HEK293 (cell line): ENCODE measurements at regions not wholly inside any gene's neighbourhood (a gene's known extent, or its start where the extent isn't known, plus 50 kb on each side); places are given as distances from the start of the nearest gene placed in this dataset.

ENCODE experiments used
- CTCF ChIA-PET: fragments of 350-600 bp; formaldehyde crosslinking; extraction: SDS; loops from one replicate; lab custom pipeline; 2021; ENCODE audit warnings: antibody characterized with exemption; lab: Yijun Ruan, JAX
- POLR2A ChIA-PET: fragments of 300-600 bp; formaldehyde crosslinking; extraction: SDS; loops from one replicate; lab custom pipeline; 2020; ENCODE audit warnings: antibody characterized with exemption, inconsistent platforms; lab: Yijun Ruan, JAX
- H3K27ac ChIP-seq: fragments of 200-500 bp; sonication (Bioruptor generic); 2 replicates; pipeline ENCODE4 v1.5.1; 2014; ENCODE audit warnings: low read depth, low read length, control low read depth, inconsistent platforms; ENCODE audit errors: extremely low read depth
- H3K36me3 ChIP-seq, 2 experiments: fragments of 200-500 bp in 1 of 2; sonication (Bioruptor generic) in 1 of 2; 1 replicate in 1 of 2; 2 replicates in 1 of 2; pipeline ENCODE4 v1.5.1; 2014 to 2017; ENCODE audit warnings: inconsistent platforms in 2 of 2, low read length in 2 of 2; ENCODE audit not compliant: control insufficient read depth in 2 of 2, insufficient read depth in 1 of 2
- H3K4me1 ChIP-seq: fragments of 200-500 bp; sonication (Bioruptor generic); 2 replicates; pipeline ENCODE4 v1.5.1; 2014; ENCODE audit warnings: mild to moderate bottlenecking, low read length, inconsistent platforms; ENCODE audit not compliant: control insufficient read depth, insufficient read depth
- H3K4me3 ChIP-seq: 2 replicates; pipeline ENCODE4 v1.5.1; 2011; ENCODE audit warnings: low read depth, mild to moderate bottlenecking, control low read depth, low read length, moderate library complexity
- H3K9me3 ChIP-seq: fragments of 200-500 bp; sonication (Bioruptor generic); 2 replicates; pipeline ENCODE4 v1.5.1; 2014; ENCODE audit warnings: low read depth, low read length, inconsistent platforms; ENCODE audit not compliant: control insufficient read depth, insufficient read depth
- EGR2 ChIP-seq: fragments of 450-650 bp; formaldehyde crosslinking; IDR thresholded peaks from 2 replicates; pipeline ENCODE4 v1.5.1; 2016; ENCODE audit warnings: low read depth, missing biosample characterization, missing genetic modification characterization
- GLI4 ChIP-seq: fragments of 450-650 bp; formaldehyde crosslinking; IDR thresholded peaks from 2 replicates; pipeline ENCODE4 v1.5.1; 2016; ENCODE audit warnings: missing biosample characterization, missing genetic modification characterization
- GLIS2 ChIP-seq: fragments of 450-650 bp; formaldehyde crosslinking; IDR thresholded peaks from 2 replicates; pipeline ENCODE4 v1.5.1; 2016; ENCODE audit warnings: missing biosample characterization, missing genetic modification characterization
- KLF10 ChIP-seq: fragments of 450-650 bp; IDR thresholded peaks from 2 replicates; pipeline ENCODE4 v1.5.1; 2018; ENCODE audit warnings: missing biosample characterization, mild to moderate bottlenecking, missing genetic modification characterization
- KLF16 ChIP-seq: fragments of 450-650 bp; formaldehyde crosslinking; IDR thresholded peaks from 2 replicates; pipeline ENCODE4 v1.5.1; 2017; ENCODE audit warnings: missing biosample characterization, missing genetic modification characterization
- KLF8 ChIP-seq: fragments of 450-650 bp; formaldehyde crosslinking; IDR thresholded peaks from 2 replicates; pipeline ENCODE4 v1.5.1; 2016; ENCODE audit warnings: missing biosample characterization, missing genetic modification characterization
- MEIS1 ChIP-seq: sonication (generic); formaldehyde crosslinking; IDR thresholded peaks from 2 replicates; pipeline ENCODE4 v1.8.1; 2022; ENCODE audit warnings: missing genetic modification reagents, mild to moderate bottlenecking, borderline replicate concordance
- ZBTB11 ChIP-seq: fragments of 450-650 bp; formaldehyde crosslinking; conservative IDR thresholded peaks from 2 replicates; pipeline ENCODE4 v1.5.1; 2016; ENCODE audit warnings: low read depth, missing biosample characterization, missing genetic modification characterization
- ZNF112 ChIP-seq: fragments of 450-650 bp; formaldehyde crosslinking; IDR thresholded peaks from 2 replicates; pipeline ENCODE4 v1.5.0; 2017; ENCODE audit warnings: missing biosample characterization, missing genetic modification characterization
- ZNF114 ChIP-seq: fragments of 450-650 bp; formaldehyde crosslinking; IDR thresholded peaks from 2 replicates; pipeline ENCODE4 v1.5.0; 2017; ENCODE audit warnings: missing biosample characterization, missing genetic modification characterization
- ZNF214 ChIP-seq: fragments of 450-650 bp; formaldehyde crosslinking; IDR thresholded peaks from 2 replicates; pipeline ENCODE4 v1.5.1; 2017; ENCODE audit warnings: missing biosample characterization, mild to moderate bottlenecking, missing genetic modification characterization, borderline replicate concordance
- ZNF311 ChIP-seq: fragments of 450-650 bp; formaldehyde crosslinking; IDR thresholded peaks from 2 replicates; pipeline ENCODE4 v1.5.1; 2017; ENCODE audit warnings: missing biosample characterization, missing genetic modification characterization, borderline replicate concordance
- ZNF341 ChIP-seq: fragments of 450-650 bp; formaldehyde crosslinking; IDR thresholded peaks from 2 replicates; pipeline ENCODE4; 2016; ENCODE audit warnings: low read depth, missing biosample characterization, missing genetic modification characterization
- ZNF366 ChIP-seq: fragments of 450-650 bp; formaldehyde crosslinking; conservative IDR thresholded peaks from 2 replicates; pipeline ENCODE4 v1.5.1; 2016; ENCODE audit warnings: missing biosample characterization, missing genetic modification characterization
- ZNF473 ChIP-seq: fragments of 450-650 bp; formaldehyde crosslinking; IDR thresholded peaks from 2 replicates; pipeline ENCODE4 v1.5.1; 2017; ENCODE audit warnings: missing biosample characterization, missing genetic modification characterization
- ZNF747 ChIP-seq: fragments of 450-650 bp; formaldehyde crosslinking; IDR thresholded peaks from 2 replicates; pipeline ENCODE4 v1.5.1; 2016; ENCODE audit warnings: missing biosample characterization, missing genetic modification characterization
- ZNF777 ChIP-seq: fragments of 450-650 bp; formaldehyde crosslinking; IDR thresholded peaks from 2 replicates; pipeline ENCODE4 v1.5.1; 2017; ENCODE audit warnings: missing biosample characterization, missing genetic modification characterization, borderline replicate concordance
- ZNF792 ChIP-seq: fragments of 450-650 bp; formaldehyde crosslinking; IDR thresholded peaks from 2 replicates; pipeline ENCODE4 v1.5.1; 2016; ENCODE audit warnings: missing biosample characterization, missing genetic modification characterization
- ZSCAN30 ChIP-seq: fragments of 450-650 bp; IDR thresholded peaks from 2 replicates; pipeline ENCODE4 v1.5.1; 2018; ENCODE audit warnings: missing biosample characterization, mild to moderate bottlenecking, missing genetic modification characterization, moderate library complexity
- TF ChIP-seq, protein P1 (sequence below): fragments of 450-650 bp; formaldehyde crosslinking; IDR thresholded peaks from 2 replicates; pipeline ENCODE4; 2016; ENCODE audit warnings: missing biosample characterization, missing genetic modification characterization
- TF ChIP-seq, protein P2 (sequence below): fragments of 450-650 bp; formaldehyde crosslinking; IDR thresholded peaks from 2 replicates; pipeline ENCODE4 v1.5.1; 2016; ENCODE audit warnings: missing biosample characterization, missing genetic modification characterization, low read depth

- H3K36me3 ChIP-seq: no peaks in the 10 kb centered on the region
- H3K4me1 ChIP-seq: no peaks in the 10 kb centered on the region
- no peak overlapping the region for H3K27ac ChIP-seq
- H3K9me3 ChIP-seq: no peaks in the 10 kb centered on the region
- POLR2A ChIA-PET: no interaction called here
- TF ChIP-seq ZNF792 (tag by site-specific recombination) (no peak), GLIS2 (tag by site-specific recombination) (no peak), ZNF114 (tag by site-specific recombination) (no peak), KLF16 (tag by site-specific recombination) (no peak), KLF10 (no peak), ZNF473 (no peak), ZNF366 (tag by site-specific recombination) (no peak), ZBTB11 (tag by site-specific recombination) (no peak), ZNF747 (tag by site-specific recombination) (no peak)
- TF ChIP-seq, protein P1, sequence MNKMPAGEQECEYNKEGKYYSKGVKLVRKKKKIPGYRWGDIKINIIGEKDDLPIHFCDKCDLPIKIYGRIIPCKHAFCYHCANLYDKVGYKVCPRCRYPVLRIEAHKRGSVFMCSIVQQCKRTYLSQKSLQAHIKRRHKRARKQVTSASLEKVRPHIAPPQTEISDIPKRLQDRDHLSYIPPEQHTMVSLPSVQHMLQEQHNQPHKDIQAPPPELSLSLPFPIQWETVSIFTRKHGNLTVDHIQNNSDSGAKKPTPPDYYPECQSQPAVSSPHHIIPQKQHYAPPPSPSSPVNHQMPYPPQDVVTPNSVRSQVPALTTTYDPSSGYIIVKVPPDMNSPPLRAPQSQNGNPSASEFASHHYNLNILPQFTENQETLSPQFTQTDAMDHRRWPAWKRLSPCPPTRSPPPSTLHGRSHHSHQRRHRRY: no peak
- CTCF ChIA-PET: no interaction called here
- H3K4me3 ChIP-seq: no peak overlapping the region
Measured at GRCh38 chr1:5771788-5772187, 220.4 kb downstream of the NPHP4 start.

DNA sequence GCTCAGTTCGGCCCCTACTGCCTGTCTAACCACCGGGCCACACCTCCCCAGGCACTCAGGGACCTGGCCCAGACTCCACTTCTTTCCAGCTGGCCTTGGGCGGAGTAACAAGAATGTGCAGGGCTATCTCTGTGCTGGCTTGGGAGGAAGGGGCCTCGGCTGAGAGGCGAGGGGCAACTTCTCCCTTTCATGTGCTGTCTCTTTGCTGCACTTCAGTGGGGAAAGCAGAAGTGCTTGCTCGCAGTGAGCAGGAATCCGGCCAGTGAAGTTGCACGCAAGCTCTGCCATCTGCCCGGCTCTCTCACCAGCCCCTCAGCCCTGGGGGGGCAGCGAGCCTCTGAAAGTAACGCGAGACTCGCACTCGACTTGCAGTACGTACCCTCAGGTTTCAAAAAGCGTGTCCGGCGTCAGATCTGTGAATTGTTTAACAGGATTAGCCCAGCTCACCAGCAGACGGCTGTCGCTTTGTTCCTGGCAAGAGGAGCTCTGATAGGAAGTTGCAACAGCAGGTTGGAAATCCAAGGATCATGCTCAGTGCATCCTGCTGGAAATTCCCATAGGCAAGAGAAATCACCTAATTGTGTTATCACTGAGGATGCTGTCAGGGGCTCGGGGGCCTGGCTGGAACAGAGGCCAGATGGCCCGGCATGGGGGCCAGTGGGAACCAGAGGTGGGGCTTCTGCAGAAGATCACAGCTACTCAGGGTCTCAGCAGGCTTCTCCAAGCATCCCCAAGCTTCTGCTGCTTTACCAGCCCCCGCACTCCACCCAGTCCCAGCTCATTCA, 221.1 kb downstream of the NPHP4 start:
- Histone ChIP-seq H3K4me3 (no peak overlapping the region), H3K4me1 (no peaks in the 10 kb centered on the region), H3K27ac (no peak overlapping the region), H3K36me3 (no peaks in the 10 kb centered on the region), H3K9me3 (no peaks in the 10 kb centered on the region)
- ChIA-PET POLR2A (no interaction called here), CTCF (no interaction called here)
- TF ChIP-seq, protein P2, sequence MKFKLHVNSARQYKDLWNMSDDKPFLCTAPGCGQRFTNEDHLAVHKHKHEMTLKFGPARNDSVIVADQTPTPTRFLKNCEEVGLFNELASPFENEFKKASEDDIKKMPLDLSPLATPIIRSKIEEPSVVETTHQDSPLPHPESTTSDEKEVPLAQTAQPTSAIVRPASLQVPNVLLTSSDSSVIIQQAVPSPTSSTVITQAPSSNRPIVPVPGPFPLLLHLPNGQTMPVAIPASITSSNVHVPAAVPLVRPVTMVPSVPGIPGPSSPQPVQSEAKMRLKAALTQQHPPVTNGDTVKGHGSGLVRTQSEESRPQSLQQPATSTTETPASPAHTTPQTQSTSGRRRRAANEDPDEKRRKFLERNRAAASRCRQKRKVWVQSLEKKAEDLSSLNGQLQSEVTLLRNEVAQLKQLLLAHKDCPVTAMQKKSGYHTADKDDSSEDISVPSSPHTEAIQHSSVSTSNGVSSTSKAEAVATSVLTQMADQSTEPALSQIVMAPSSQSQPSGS (tag by site-specific recombination): no peak
- no peak for TF ChIP-seq ZNF112 (tag by site-specific recombination)
- no peak for TF ChIP-seq ZNF792 (tag by site-specific recombination)
- TF ChIP-seq KLF8: no peak
- TF ChIP-seq ZNF777 (tag by site-specific recombination): no peak
- no peak for TF ChIP-seq MEIS1 (CRISPR knock-in tag)
- TF ChIP-seq, protein P1: no peak
- no peak for TF ChIP-seq ZSCAN30 (tag by site-specific recombination)
- TF ChIP-seq GLI4 (tag by site-specific recombination): no peak
- TF ChIP-seq ZNF311 (tag by site-specific recombination): no peak
- TF ChIP-seq ZNF214 (tag by site-specific recombination): no peak
- no peak for TF ChIP-seq EGR2 (tag by site-specific recombination)
- no peak for TF ChIP-seq ZNF341 (tag by site-specific recombination)
